GM12878 (cell line): ENCODE measurements at regions not wholly inside any gene's neighbourhood (a gene's known extent, or its start where the extent isn't known, plus 50 kb on each side); places are given as distances from the start of the nearest gene placed in this dataset.

Experiments
- ATAC-seq: fragments of 200-7000 bp; cut with Tn5 transposase; 3 replicates; pipeline ENCODE4 v1.9.1; 2020; ENCODE audit warnings: mild to moderate bottlenecking, moderate library complexity
- BruUV-seq: library from RNA; stranded (reverse); fragments of 400-500 nt; replicated peaks from 2 replicates; lab custom pipeline; 2021; lab: Mats Ljungman, UMichigan
- CTCF ChIA-PET: fragments of 300-600 bp; sonication (Branson Sonifier 250); formaldehyde crosslinking; extraction: SDS; loops from one replicate; lab custom pipeline; 2021; ENCODE audit warnings: inconsistent platforms; lab: Yijun Ruan, JAX
- POLR2A ChIA-PET: fragments of 350-600 bp; formaldehyde crosslinking; extraction: SDS; loops from one replicate; lab custom pipeline; 2021; ENCODE audit warnings: inconsistent platforms; lab: Charles Lee
- RAD21 ChIA-PET: fragments of 300-600 bp; sonication (Branson Sonifier 250); formaldehyde crosslinking; loops from one replicate; lab custom pipeline; 2023; ENCODE audit warnings: antibody characterized with exemption; ENCODE audit not compliant: unreplicated experiment; lab: Charles Lee
- SMC1A ChIA-PET: fragments of 300-600 bp; sonication (Branson Sonifier 250); formaldehyde crosslinking; loops from one replicate; lab custom pipeline; 2023; ENCODE audit not compliant: unreplicated experiment, uncharacterized antibody; lab: Charles Lee
- DNase-seq: peaks from one replicate; pipeline ENCODE4 v3.0.0-alpha.2; 2011; ENCODE audit warnings: low read depth, low spot score
- FAIRE-seq: peaks from 3 replicates; lab custom pipeline; 2011; peaks lifted over from hg19 to GRCh38; lab: Jason Lieb, UNC
- H2AFZ ChIP-seq: 2 replicates; pipeline ENCODE4 v1.6.0; 2011; ENCODE audit warnings: low read depth, low read length, control low read depth; ENCODE audit not compliant: control insufficient read depth
- H3K27ac ChIP-seq: 2 replicates; pipeline ENCODE4 v1.5.1; 2011; ENCODE audit warnings: control low read depth; ENCODE audit not compliant: control insufficient read depth, insufficient read depth
- H3K27me3 ChIP-seq, 2 experiments: replicated peaks in 1 of 2; 2 replicates each; pipeline versions ENCODE4 v1.6.0 to v1.6.1; 2011; ENCODE audit warnings: low read length in 1 of 2; ENCODE audit not compliant: control insufficient read depth in 2 of 2, insufficient read depth in 2 of 2
- H3K36me3 ChIP-seq, 2 experiments: 2 replicates each; pipeline ENCODE4 v1.5.1; 2011; ENCODE audit warnings: low read length in 1 of 2; ENCODE audit not compliant: control insufficient read depth in 2 of 2, insufficient read depth in 2 of 2
- H3K4me1 ChIP-seq: 2 replicates; pipeline ENCODE4 v1.6.1; 2011; ENCODE audit warnings: mild to moderate bottlenecking, low read length, moderate library complexity, mixed read lengths; ENCODE audit not compliant: control insufficient read depth, insufficient read depth
- H3K4me2 ChIP-seq: 2 replicates; pipeline ENCODE4 v1.6.0; 2011; ENCODE audit warnings: control low read depth; ENCODE audit not compliant: control insufficient read depth, insufficient read depth
- H3K4me3 ChIP-seq: fragments of 200-600 bp; sonication (generic); 2 replicates; pipeline ENCODE4 v1.5.1; 2016
- H3K79me2 ChIP-seq: 2 replicates; pipeline ENCODE4 v1.6.0; 2011; ENCODE audit warnings: low read length; ENCODE audit not compliant: control insufficient read depth, insufficient read depth
- H3K9ac ChIP-seq: 2 replicates; pipeline ENCODE4 v1.8.0; 2011; ENCODE audit warnings: low read length, control low read depth, mixed read lengths; ENCODE audit not compliant: control insufficient read depth, insufficient read depth
- H3K9me3 ChIP-seq: replicated peaks from 3 replicates; pipeline ENCODE4 v1.5.1; 2011; ENCODE audit warnings: mild to moderate bottlenecking, low read length; ENCODE audit not compliant: control insufficient read depth, insufficient read depth
- H4K20me1 ChIP-seq: 2 replicates; pipeline ENCODE4 v1.6.0; 2011; ENCODE audit not compliant: control insufficient read depth, insufficient read depth
- ATF3 ChIP-seq: IDR thresholded peaks from 2 replicates; pipeline ENCODE4 v1.6.1; 2011; ENCODE audit warnings: low read depth, mild to moderate bottlenecking, low read length, moderate library complexity, borderline replicate concordance; ENCODE audit errors: extremely low read depth
- BHLHE40 ChIP-seq, 2 experiments: fragments of 450-650 bp in 1 of 2; IDR thresholded peaks; 2 replicates each; pipeline ENCODE4 v1.6.1; 2011 to 2017; ENCODE audit warnings: low read depth in 2 of 2, borderline replicate concordance in 1 of 2, improper control_type of control experiment in 1 of 2, low read length in 1 of 2, mild to moderate bottlenecking in 1 of 2
- CHD2 ChIP-seq: IDR thresholded peaks from 2 replicates; pipeline ENCODE4 v1.6.1; 2011; ENCODE audit warnings: low read depth, low read length, improper control_type of control experiment, borderline replicate concordance
- ELK1 ChIP-seq: IDR thresholded peaks from 2 replicates; pipeline ENCODE4 v1.6.1; 2012; ENCODE audit warnings: low read depth, low read length, improper control_type of control experiment
- HCFC1 ChIP-seq: fragments of 150-350 bp; IDR thresholded peaks from 2 replicates; pipeline ENCODE4 v1.6.1; 2014; ENCODE audit warnings: low read length
- IKZF1 ChIP-seq: fragments of 450-650 bp; conservative IDR thresholded peaks from 2 replicates; pipeline ENCODE4 v1.6.1; 2017; ENCODE audit warnings: antibody characterized with exemption, mild to moderate bottlenecking
- KAT2A ChIP-seq: conservative IDR thresholded peaks from 2 replicates; pipeline ENCODE4 v1.6.1; 2011; ENCODE audit warnings: low read depth, low read length; ENCODE audit not compliant: control insufficient read depth
- RUNX3 ChIP-seq: IDR thresholded peaks from 2 replicates; pipeline ENCODE4 v1.6.1; 2012; ENCODE audit warnings: low read length, inconsistent platforms
- YY1 ChIP-seq: IDR thresholded peaks from 2 replicates; pipeline ENCODE4 v1.6.1; 2011; ENCODE audit warnings: low read depth, mild to moderate bottlenecking, low read length
- ZSCAN29 ChIP-seq: fragments of 450-650 bp; IDR thresholded peaks from 2 replicates; pipeline ENCODE4 v1.6.1; 2017; ENCODE audit warnings: mild to moderate bottlenecking, moderate library complexity
- WGBS: methylation state at CpG from one replicate; pipeline ENCODE4 v1.1.6; 2016; ENCODE audit warnings: low lambda C conversion rate; ENCODE audit not compliant: insufficient replicate concordance, insufficient coverage; ENCODE audit errors: missing lambda C conversion rate; 5-methylcytosine and 5-hydroxymethylcytosine counted together
- in situ Hi-C: fragments of 300-500 bp; cut with MboI; formaldehyde crosslinking; loops from 9 replicates; pipeline ENCODE4 v1.14.3; 2018; ENCODE audit warnings: mixed read lengths
- intact Hi-C: fragments of 100-400 bp; cut with micrococcal nuclease; formaldehyde crosslinking; loops from one replicate; pipeline ENCODE4 v1.14.2; 2022; ENCODE audit not compliant: unreplicated experiment

DNA sequence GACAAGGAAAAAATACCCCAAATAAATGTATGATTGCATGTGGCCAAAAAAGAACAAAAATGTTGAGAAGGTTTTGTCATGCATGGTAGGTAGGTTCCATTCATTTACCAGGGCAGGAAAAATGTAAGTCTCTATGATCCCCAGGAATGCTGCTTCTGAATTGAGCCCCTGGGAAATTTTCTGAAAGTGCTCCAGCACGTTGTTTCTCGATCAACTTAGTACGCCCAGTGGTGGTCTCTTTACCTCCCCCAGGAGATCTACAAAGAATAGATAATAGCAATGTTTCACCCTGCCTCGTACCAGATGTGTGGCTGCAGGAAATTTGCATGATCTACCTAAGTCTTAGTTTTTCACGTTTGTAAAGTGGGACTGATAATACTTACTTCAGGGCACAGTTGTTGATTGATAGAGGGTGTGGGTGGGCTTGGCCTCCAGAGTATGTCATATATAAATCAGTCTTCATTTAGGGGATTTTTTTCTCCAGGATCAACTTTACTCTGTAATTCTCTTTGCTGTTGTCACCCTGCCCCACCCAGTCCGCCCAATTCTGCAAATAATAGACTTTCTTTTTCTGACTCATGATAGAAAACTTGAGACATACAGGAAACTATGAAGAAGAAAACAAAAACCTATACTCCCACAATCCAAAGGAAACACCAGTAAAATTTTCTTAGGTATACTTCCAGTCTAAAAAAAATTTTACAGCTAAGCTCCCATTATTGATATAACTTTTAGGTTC is 462.0 kb upstream of the RUNX1 start (continued):
- no peak for TF ChIP-seq ELK1
- TF ChIP-seq, all 136 proteins: peak for 0

DNA sequence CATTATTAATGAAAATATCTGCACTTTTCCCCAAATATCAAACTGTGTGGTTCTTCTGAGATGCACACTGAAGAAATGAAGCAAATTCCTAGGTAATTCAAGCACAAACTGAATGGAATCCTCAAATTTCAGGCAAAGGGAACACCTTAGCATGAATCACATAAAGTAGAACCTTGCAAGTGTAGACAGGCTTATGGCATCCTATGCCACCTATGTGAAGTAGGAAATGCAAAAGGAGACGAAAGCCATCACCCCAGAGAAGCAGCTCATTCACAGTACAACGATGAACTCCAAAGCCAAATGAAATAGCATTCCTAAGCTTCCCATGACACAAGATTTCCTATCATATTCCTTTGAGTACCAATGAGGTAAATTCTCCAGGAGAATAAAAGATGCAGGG is 461.2 kb upstream of the RUNX1 start:
- H2AFZ ChIP-seq, result no peak overlapping the region
- no peak overlapping the region for H3K9ac ChIP-seq
- no peaks in the 10 kb centered on the region; a peak in 2 of 4 replicates for H3K27me3 ChIP-seq
- in situ Hi-C loops, result no loop called here
- no peaks in the 10 kb centered on the region for H3K36me3 ChIP-seq
- TF ChIP-seq ATF3, result no peak
- TF ChIP-seq CHD2, result no peak
- TF ChIP-seq IKZF1, result no peak
- no peak for TF ChIP-seq RUNX3
- TF ChIP-seq KAT2A, result no peak
- TF ChIP-seq ZSCAN29, result no peak
- no peak for TF ChIP-seq YY1
- no peak for TF ChIP-seq HCFC1
- no peak for TF ChIP-seq BHLHE40 (IDR thresholded peaks at IDR 0.05; ENCODE audit: borderline replicate concordance in 1 of 2, low read depth in 2 of 2, low read length in 1 of 2)
- TF ChIP-seq, all 136 proteins: peak for 0
- H3K4me1 ChIP-seq, result no peaks in the 10 kb centered on the region
- H3K4me2 ChIP-seq, result no peak overlapping the region
- DNase-seq (no peak), ATAC-seq (no peak), FAIRE-seq (no peak)
- ChIA-PET CTCF (no interaction called here), POLR2A (no interaction called here), SMC1A (no interaction called here), RAD21 (no interaction called here)
- no peak overlapping the region for H3K27ac ChIP-seq
- H3K4me3 ChIP-seq, result no peak overlapping the region
- no TSS peak for BruUV-seq
- no peaks in the 10 kb centered on the region for H3K9me3 ChIP-seq
- H3K79me2 ChIP-seq, result no peaks in the 10 kb centered on the region
- intact Hi-C loops, result no loop called here
- H4K20me1 ChIP-seq, result no peaks in the 10 kb centered on the region
- WGBS, result 2% methylated on average over 2 of the region's 2 CpGs
